ENCODE measurements at regions not wholly inside any gene's neighbourhood (a gene's known extent, or its start where the extent isn't known, plus 50 kb on each side); places are given as distances from the start of the nearest gene placed in this dataset.
A peak's percentile ranks its signal among the peaks of the same experiment; 100 is the strongest.

GRCh38 chr6:168134560-168135201 lies 55.7 kb upstream of the FRMD1 start:
- no peak for DNase-seq (ENCODE audit: low read depth, low spot score)

- DNase-seq (ENCODE audit: low read depth, low spot score), result no peak
These were observed 54.9 kb upstream of the FRMD1 start for GRCh38 chr6:168133687-168134559.

GRCh38 chr6:168133168-168133561 lies 54.2 kb upstream of the FRMD1 start:
- DNase-seq (ENCODE audit: low read depth, low spot score), result no peak

- DNase-seq (ENCODE audit: low read depth, low spot score), result peak; percentile 61
These were observed 53.6 kb upstream of the FRMD1 start for GRCh38 chr6:168132531-168133167.

GRCh38 chr6:168131464-168132415 lies 52.7 kb upstream of the FRMD1 start:
- no peak for DNase-seq (ENCODE audit: low read depth, low spot score)

- no peak for DNase-seq (ENCODE audit: low read depth, low spot score)
These were observed 51.8 kb upstream of the FRMD1 start for GRCh38 chr6:168130697-168131371.

GRCh38 chr6:168130168-168130696 lies 51.2 kb upstream of the FRMD1 start:
- no peak for DNase-seq (ENCODE audit: low read depth, low spot score)

- no peak for DNase-seq (ENCODE audit: low read depth, low spot score)
These were observed 50.5 kb upstream of the FRMD1 start for GRCh38 chr6:168129292-168130167.

GRCh38 chr6:168128631-168129291 lies 49.7 kb upstream of the FRMD1 start:
- no peak for DNase-seq (ENCODE audit: low read depth, low spot score)

All from iPS DF 19.7 (cell line).